Effector memory CD4-positive, alpha-beta T cell (primary cell): ENCODE measurements at regions not wholly inside any gene's neighbourhood (a gene's known extent, or its start where the extent isn't known, plus 50 kb on each side); places are given as distances from the start of the nearest gene placed in this dataset.

Source experiments
- DNase-seq, 3 donors: peaks; one replicate each; pipeline ENCODE4 v3.0.0-alpha.2; 2020
- H3K27ac ChIP-seq: 2 replicates; pipeline ENCODE4 v1.7.0; 2013; ENCODE audit warnings: mild to moderate bottlenecking, low read length, moderate library complexity; ENCODE audit not compliant: insufficient read depth, poor library complexity, severe bottlenecking
- H3K27me3 ChIP-seq: replicated peaks from 2 replicates; pipeline ENCODE4 v1.7.0; 2013; ENCODE audit warnings: mild to moderate bottlenecking, low read length; ENCODE audit not compliant: insufficient read depth, control insufficient read depth, poor library complexity, severe bottlenecking
- H3K36me3 ChIP-seq: 2 replicates; pipeline ENCODE4 v1.7.0; 2013; ENCODE audit warnings: mild to moderate bottlenecking, low read length, moderate library complexity; ENCODE audit not compliant: control insufficient read depth, insufficient read depth
- H3K4me1 ChIP-seq: 2 replicates; pipeline ENCODE4 v1.7.0; 2013; ENCODE audit warnings: low read length, mild to moderate bottlenecking; ENCODE audit not compliant: control insufficient read depth, insufficient read depth, poor library complexity, severe bottlenecking
- H3K4me3 ChIP-seq: 2 replicates; pipeline ENCODE4 v1.7.0; 2013; ENCODE audit warnings: low read length, low read depth, mild to moderate bottlenecking; ENCODE audit not compliant: insufficient read depth, poor library complexity, severe bottlenecking
- H3K9me3 ChIP-seq: 2 replicates; pipeline ENCODE4 v1.7.0; 2013; ENCODE audit warnings: mild to moderate bottlenecking, low read length, moderate library complexity; ENCODE audit not compliant: control insufficient read depth

DNA sequence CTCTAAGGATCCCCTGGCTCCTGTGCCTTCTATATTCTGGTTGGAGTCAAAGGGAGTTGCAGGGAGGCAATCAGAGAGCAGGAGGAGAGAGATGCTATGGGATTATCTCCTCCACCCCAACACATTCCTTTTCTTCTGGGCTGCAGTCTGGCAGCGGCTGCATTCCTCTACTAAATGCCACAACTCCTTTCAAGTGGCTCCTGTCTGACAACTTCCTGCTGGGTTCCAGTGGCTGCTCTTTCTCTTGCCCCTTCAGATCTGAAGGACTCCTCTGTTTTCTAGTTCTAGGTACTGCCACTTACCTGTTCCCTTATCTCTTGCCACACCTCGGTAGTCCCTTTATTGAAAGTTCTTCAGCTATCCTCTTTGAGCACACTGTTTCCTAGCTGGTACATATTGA lies 425.0 kb downstream of the SNAPC1 start:
- H3K27me3 ChIP-seq: no peaks in the 10 kb centered on the region
- no peak overlapping the region for H3K4me3 ChIP-seq
- H3K4me1 ChIP-seq: no peaks in the 10 kb centered on the region
- H3K27ac ChIP-seq: no peak overlapping the region
- H3K9me3 ChIP-seq: no peaks in the 10 kb centered on the region
- H3K36me3 ChIP-seq: no peaks in the 10 kb centered on the region
- no peak for DNase-seq

DNA sequence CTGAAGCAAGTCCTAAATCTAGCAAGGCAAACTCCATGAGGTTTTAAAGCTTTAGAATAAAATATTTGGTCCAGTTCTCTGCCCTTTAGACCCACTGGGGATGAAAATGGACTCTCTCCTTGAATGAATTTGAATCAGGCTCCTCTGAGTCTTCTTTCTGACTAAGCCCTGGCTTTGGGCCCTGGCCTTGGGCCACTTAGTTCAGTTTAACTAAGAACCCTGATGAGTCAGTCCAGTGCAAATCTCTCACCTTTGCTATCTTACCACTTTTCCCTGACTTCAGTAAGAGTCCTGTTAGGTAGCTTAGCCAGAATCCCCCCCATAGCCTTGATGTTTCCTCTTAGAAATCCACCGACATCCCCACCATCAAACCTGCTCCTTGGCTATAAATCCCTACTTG lies 427.5 kb downstream of the SNAPC1 start:
- no peaks in the 10 kb centered on the region for H3K27me3 ChIP-seq
- no peak for DNase-seq
- H3K36me3 ChIP-seq: no peaks in the 10 kb centered on the region

DNA sequence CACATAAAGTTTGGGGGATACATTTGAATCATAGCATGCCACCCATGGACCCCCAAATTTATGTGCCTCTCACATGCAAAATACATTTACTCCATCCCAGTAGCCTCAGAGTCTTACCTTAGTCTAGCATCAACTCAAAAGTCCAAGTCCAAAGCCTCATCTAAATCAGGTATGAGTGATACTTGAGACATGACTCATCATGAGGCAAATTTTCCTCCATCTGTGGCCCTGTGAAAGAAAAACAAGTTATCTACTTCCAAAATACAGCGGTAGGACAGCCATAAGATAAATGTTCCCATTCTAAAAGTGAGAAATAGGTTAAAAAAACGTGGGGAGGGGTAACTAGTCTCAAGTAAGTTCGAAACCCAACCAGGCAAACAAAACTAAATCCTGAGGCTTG lies 444.2 kb downstream of the SNAPC1 start:
- H3K4me3 ChIP-seq: no peak overlapping the region
- H3K27ac ChIP-seq: no peak overlapping the region
- H3K4me1 ChIP-seq: no peaks in the 10 kb centered on the region
- no peaks in the 10 kb centered on the region for H3K9me3 ChIP-seq
- no peak for DNase-seq
- no peaks in the 10 kb centered on the region for H3K36me3 ChIP-seq
- no peaks in the 10 kb centered on the region for H3K27me3 ChIP-seq

More for the DNA sequence above, 427.5 kb downstream of the SNAPC1 start:
- no peak overlapping the region for H3K4me3 ChIP-seq
- H3K9me3 ChIP-seq: no peaks in the 10 kb centered on the region
- no peak overlapping the region for H3K27ac ChIP-seq
- no peaks in the 10 kb centered on the region for H3K4me1 ChIP-seq

DNA sequence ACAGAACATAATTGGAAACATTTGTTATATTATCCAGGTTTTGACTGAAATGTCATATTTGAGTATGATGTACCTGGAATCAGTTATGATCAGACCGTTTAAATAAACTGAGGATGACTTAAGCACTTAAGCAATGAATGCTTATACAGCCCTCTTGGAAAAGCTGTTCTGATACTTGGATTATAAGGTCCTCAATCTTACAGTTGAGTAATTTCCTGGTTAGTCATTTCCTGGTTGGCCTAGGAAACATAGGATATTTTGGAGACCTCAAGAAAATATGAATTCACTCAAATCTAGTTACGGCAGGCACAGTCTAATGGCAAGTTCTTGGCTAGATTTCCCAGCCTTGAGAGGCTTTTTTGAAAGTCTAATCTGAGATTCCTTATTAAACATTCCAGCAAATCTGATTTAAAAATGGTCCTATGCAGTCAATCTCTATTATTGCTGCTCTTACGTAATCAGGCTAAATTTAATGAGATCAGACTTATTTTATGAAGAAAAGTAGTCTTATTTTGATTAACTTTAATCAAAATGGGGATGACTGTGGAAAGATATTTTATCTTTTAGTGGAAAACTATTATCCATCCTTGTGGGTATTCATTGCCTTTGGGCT lies 447.2 kb downstream of the SNAPC1 start:
- Histone ChIP-seq H3K27ac (no peak overlapping the region), H3K9me3 (no peaks in the 10 kb centered on the region), H3K4me1 (no peaks in the 10 kb centered on the region), H3K36me3 (no peaks in the 10 kb centered on the region), H3K4me3 (no peak overlapping the region), H3K27me3 (no peaks in the 10 kb centered on the region)
- DNase-seq: no peak

DNA sequence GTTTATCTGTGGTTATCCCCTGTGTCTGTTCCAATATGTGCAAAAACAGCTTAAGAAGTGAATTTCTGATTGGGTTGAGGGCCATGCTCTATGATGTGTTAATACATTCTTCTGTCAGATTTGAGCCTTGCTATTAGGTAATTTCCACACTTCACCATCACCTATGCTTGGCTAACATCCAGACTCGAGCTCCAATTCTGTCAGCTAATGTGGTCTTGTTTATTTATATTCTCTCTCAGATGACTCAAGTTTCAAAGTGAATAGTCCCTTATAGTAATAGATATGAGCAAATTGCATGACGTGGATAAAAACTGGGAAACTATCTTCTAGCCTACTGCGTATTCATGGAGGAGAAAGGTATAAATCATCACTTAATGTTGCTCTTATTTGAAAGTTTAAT lies 451.3 kb downstream of the SNAPC1 start:
- no peak for DNase-seq
- Histone ChIP-seq H3K9me3 (no peaks in the 10 kb centered on the region), H3K4me3 (no peak overlapping the region), H3K36me3 (no peaks in the 10 kb centered on the region), H3K27ac (no peak overlapping the region), H3K4me1 (no peaks in the 10 kb centered on the region), H3K27me3 (no peaks in the 10 kb centered on the region)

DNA sequence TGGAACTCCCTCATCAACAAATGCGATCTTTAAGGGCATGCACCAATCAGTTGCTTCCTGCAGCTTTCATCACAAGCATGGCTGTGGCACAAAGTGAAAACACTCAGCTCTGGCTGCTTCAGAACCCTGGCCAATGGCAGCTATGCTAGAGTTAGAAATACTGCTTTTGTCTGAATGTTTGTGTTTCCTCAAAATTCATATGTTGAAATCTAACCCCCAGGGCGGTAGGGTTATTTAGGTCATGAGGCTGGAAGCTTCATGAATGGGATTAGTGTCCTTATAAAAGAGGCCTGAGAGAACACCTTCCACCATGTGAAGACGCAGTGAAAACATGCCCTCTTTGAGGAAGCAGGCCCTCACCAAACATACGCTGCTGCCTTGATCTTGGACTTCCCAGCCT lies 453.9 kb downstream of the SNAPC1 start:
- no peaks in the 10 kb centered on the region for H3K36me3 ChIP-seq
- H3K9me3 ChIP-seq: no peaks in the 10 kb centered on the region
- H3K27ac ChIP-seq: no peak overlapping the region
- H3K4me3 ChIP-seq: no peak overlapping the region
- H3K4me1 ChIP-seq: no peaks in the 10 kb centered on the region
- no peak for DNase-seq
- H3K27me3 ChIP-seq: no peaks in the 10 kb centered on the region

DNA sequence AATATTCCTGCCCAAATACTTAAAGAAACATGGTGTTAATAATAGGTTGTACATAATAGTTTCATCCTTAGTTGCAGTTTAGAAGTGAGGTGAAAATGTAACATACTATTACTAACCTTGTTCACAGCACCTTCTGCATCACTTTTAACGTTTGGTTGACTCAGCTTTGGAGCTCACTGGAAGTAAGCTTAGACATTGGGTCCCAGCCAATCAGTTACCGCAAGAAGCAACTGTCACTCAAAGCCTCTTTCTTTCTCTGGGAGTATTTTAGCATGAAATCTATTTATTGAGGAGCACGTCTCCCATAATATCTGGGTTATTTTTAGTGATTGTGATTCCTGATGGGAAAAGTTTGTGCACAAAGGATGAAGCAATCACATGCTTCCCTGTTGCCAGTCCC lies 472.6 kb downstream of the SNAPC1 start:
- Histone ChIP-seq H3K27ac (no peak overlapping the region), H3K4me3 (no peak overlapping the region), H3K4me1 (no peaks in the 10 kb centered on the region), H3K9me3 (no peaks in the 10 kb centered on the region), H3K36me3 (no peaks in the 10 kb centered on the region), H3K27me3 (no peaks in the 10 kb centered on the region)
- DNase-seq: no peak

DNA sequence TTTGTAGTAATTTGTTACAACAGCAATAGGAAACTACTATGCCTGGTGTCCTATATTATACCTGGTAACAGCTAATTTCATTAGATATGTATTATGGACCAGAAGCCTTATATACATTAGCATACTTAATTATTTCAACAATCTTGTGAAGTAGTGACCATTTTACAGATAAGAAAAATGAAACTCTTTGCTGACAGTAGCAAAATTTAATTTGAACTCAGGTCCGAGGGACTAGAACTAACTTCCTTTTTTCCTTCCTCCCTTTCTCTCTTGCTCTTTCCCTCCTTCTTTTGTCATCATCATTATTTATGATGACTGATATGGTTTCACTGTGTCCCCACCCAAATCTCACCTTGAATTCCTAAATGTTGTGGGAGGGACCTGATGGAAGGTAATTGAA lies 482.0 kb downstream of the SNAPC1 start:
- no peaks in the 10 kb centered on the region for H3K36me3 ChIP-seq
- H3K27me3 ChIP-seq: no peaks in the 10 kb centered on the region
- no peak for DNase-seq
- no peaks in the 10 kb centered on the region for H3K4me1 ChIP-seq
- no peak overlapping the region for H3K27ac ChIP-seq
- no peaks in the 10 kb centered on the region for H3K9me3 ChIP-seq
- no peak overlapping the region for H3K4me3 ChIP-seq

DNA sequence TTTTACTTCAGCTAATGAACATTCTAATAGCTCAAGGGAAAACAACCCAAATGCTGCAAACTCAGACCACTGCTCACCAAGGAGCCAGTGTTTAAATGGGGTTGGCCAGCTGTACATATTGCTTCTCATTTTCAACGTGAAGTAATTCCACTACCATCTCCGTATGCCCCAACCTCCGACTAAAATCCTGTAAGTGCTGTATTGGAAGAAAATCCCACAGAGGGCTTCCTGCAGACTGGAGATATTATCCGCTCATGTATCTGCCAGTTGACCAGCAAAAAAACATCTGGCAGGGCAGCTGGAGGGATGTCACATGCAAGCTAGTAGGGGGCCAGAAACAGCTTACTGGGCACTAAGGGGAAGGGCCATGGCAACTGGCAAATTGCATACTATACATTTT lies 485.0 kb downstream of the SNAPC1 start:
- no peak overlapping the region for H3K4me3 ChIP-seq
- no peaks in the 10 kb centered on the region for H3K27me3 ChIP-seq
- H3K4me1 ChIP-seq: no peaks in the 10 kb centered on the region
- H3K27ac ChIP-seq: no peak overlapping the region
- no peaks in the 10 kb centered on the region for H3K36me3 ChIP-seq
- H3K9me3 ChIP-seq: no peaks in the 10 kb centered on the region
- DNase-seq: no peak

DNA sequence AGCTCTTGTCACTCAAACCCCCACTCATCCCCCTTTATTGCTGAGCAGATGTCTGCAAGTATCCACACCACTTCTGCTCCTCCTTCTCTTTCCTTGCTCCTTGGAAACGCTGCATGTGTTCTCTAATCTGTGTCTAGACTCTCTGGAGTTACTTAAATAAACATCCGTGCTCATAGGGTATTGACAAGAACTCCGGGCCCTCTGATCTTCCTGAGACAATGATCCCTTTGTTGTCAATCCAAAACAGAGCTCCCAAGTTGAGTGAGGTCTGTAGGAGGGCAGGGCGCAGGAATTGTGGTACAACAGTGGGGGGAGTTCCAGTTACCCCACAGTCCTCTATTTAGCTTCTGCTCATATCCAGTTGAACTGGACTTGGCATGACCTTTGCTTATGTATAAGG lies 489.0 kb downstream of the SNAPC1 start:
- Histone ChIP-seq H3K27me3 (no peaks in the 10 kb centered on the region), H3K4me1 (no peaks in the 10 kb centered on the region), H3K9me3 (no peaks in the 10 kb centered on the region), H3K27ac (no peak overlapping the region), H3K4me3 (no peak overlapping the region), H3K36me3 (no peaks in the 10 kb centered on the region)
- no peak for DNase-seq

DNA sequence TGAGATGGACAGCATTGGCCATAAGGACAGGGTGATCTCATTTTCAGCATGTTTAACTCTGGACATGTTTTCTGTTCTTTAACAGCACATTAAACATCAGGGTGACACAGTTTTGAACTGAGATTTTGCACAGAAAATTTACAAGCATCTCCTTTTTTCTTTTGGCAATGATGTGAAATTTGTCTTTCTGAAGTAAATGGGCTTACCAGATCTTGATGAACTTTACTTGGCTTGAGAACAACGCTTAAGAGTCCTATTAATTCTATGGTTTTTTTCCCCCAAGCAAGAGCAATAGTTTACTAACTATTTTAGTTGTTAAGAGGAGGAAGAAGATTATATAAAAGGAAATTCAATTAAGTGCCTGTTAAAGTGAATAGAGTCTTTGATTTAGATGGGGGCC lies 491.0 kb downstream of the SNAPC1 start:
- Histone ChIP-seq H3K9me3 (no peaks in the 10 kb centered on the region), H3K27me3 (no peaks in the 10 kb centered on the region), H3K36me3 (no peaks in the 10 kb centered on the region), H3K4me3 (no peak overlapping the region), H3K27ac (no peak overlapping the region), H3K4me1 (no peaks in the 10 kb centered on the region)
- no peak for DNase-seq
